ENCODE measurements at regions not wholly inside any gene's neighbourhood (a gene's known extent, or its start where the extent isn't known, plus 50 kb on each side); places are given as distances from the start of the nearest gene placed in this dataset.

GRCh38 chrX:2582667-2583066 lies 81.9 kb upstream of the DHRSX start:
- TF ChIP-seq CTCF (IDR thresholded peaks at IDR 0.05 in 8 of 11, conservative IDR thresholded peaks at IDR 0.05 in 3 of 11) (no peak), POLR2AphosphoS5 (IDR thresholded peaks at IDR 0.05) (no peak)
